HCT116 (cell line): ENCODE measurements at regions not wholly inside any gene's neighbourhood (a gene's known extent, or its start where the extent isn't known, plus 50 kb on each side); places are given as distances from the start of the nearest gene placed in this dataset.

Source experiments
- ATAC-seq: fragments of 200-7000 bp; cut with Tn5 transposase; 2 replicates; pipeline ENCODE4 v1.9.1; 2020; ENCODE audit warnings: mild to moderate bottlenecking, moderate library complexity
- BruUV-seq: library from RNA; stranded (reverse); fragments of 400-500 nt; replicated peaks from 2 replicates; lab custom pipeline; 2021; lab: Mats Ljungman, UMichigan
- CTCF ChIA-PET: fragments of 300-600 bp; sonication (Branson Sonifier 250); formaldehyde crosslinking; loops from one replicate; lab custom pipeline; 2021; ENCODE audit warnings: antibody characterized with exemption; lab: Charles Lee
- POLR2A ChIA-PET: fragments of 300-600, 350-600 bp; sonication (Branson Sonifier 250); formaldehyde crosslinking; loops from one replicate; lab custom pipeline; 2021; ENCODE audit warnings: antibody characterized with exemption; lab: Charles Lee
- RAD21 ChIA-PET, 2 experiments: fragments of 300-600 bp; sonication (Branson Sonifier 250); formaldehyde crosslinking; loops; one replicate each; lab custom pipeline; 2023; ENCODE audit warnings: low total read pairs in 2 of 2; ENCODE audit not compliant: uncharacterized antibody in 2 of 2, unreplicated experiment in 2 of 2, low non-redundant PET in 1 of 2; lab: Charles Lee
- DNase-seq: peaks from one replicate; pipeline ENCODE4 v3.0.0-alpha.2; 2010; ENCODE audit warnings: low read depth, low spot score
- H2AFZ ChIP-seq: fragments of 200-600 bp; shearing (Covaris generic), sonication (generic); 2 replicates; pipeline ENCODE4 v1.6.1; 2017; ENCODE audit warnings: low read depth, mixed run types, mixed read lengths, antibody characterized with exemption, low read length; ENCODE audit not compliant: poor library complexity, severe bottlenecking
- H3K27ac ChIP-seq: 2 replicates; pipeline ENCODE4 v1.5.1; 2012; ENCODE audit warnings: low read depth, low read length
- H3K27me3 ChIP-seq: fragments of 200-600 bp; sonication (generic); 2 replicates; pipeline ENCODE4 v1.6.1; 2016; ENCODE audit warnings: mixed run types, low read length, mixed read lengths; ENCODE audit not compliant: insufficient read depth
- H3K36me3 ChIP-seq, 2 experiments: fragments of 200-500 bp in 1 of 2; fragments of 200-600 bp in 1 of 2; sonication (Bioruptor generic) in 1 of 2; sonication (generic) in 1 of 2; 2 replicates each; pipeline versions ENCODE4 v1.5.1 to v1.6.1; 2014 to 2016; ENCODE audit warnings: low read length in 2 of 2, inconsistent platforms in 1 of 2, mixed read lengths in 1 of 2, mixed run types in 1 of 2; ENCODE audit not compliant: insufficient read depth in 2 of 2, control insufficient read depth in 1 of 2
- H3K4me1 ChIP-seq, 2 experiments: fragments of 200-600 bp in 1 of 2; sonication (generic) in 1 of 2; 2 replicates each; pipeline versions ENCODE4 v1.5.1 to v1.6.1; 2012 to 2017; ENCODE audit warnings: low read length in 2 of 2, inconsistent platforms in 1 of 2, mild to moderate bottlenecking in 1 of 2, mixed read lengths in 1 of 2, mixed run types in 1 of 2, moderate library complexity in 1 of 2; ENCODE audit not compliant: insufficient read depth in 2 of 2, control insufficient read depth in 1 of 2
- H3K4me2 ChIP-seq: fragments of 200-600 bp; sonication (generic); 2 replicates; pipeline ENCODE4 v1.6.1; 2017; ENCODE audit warnings: mixed run types, low read length, mixed read lengths
- H3K4me3 ChIP-seq, 2 experiments: fragments of 200-600 bp in 1 of 2; sonication (generic) in 1 of 2; replicated peaks in 1 of 2; 2 replicates each; pipeline ENCODE4 v1.5.1; 2011 to 2016; ENCODE audit warnings: low read length in 2 of 2, control low read depth in 1 of 2, low read depth in 1 of 2, mild to moderate bottlenecking in 1 of 2, mixed read lengths in 1 of 2, mixed run types in 1 of 2
- H3K79me2 ChIP-seq: fragments of 200-600 bp; sonication (generic); 2 replicates; pipeline ENCODE4 v1.6.1; 2017; ENCODE audit warnings: mild to moderate bottlenecking, mixed run types, low read length, moderate library complexity, mixed read lengths; ENCODE audit not compliant: insufficient read depth
- H3K9ac ChIP-seq: fragments of 200-600 bp; sonication (generic); 2 replicates; pipeline ENCODE4 v1.6.1; 2016; ENCODE audit warnings: low read length, mixed read lengths
- H3K9me2 ChIP-seq: fragments of 200-600 bp; sonication (generic), shearing (Covaris generic); 2 replicates; pipeline ENCODE4 v1.6.1; 2017; ENCODE audit warnings: mixed run types, mild to moderate bottlenecking, moderate library complexity; ENCODE audit not compliant: insufficient read depth
- H3K9me3 ChIP-seq, 2 experiments: fragments of 200-500 bp in 1 of 2; fragments of 200-600 bp in 1 of 2; sonication (Bioruptor generic) in 1 of 2; sonication (generic) in 1 of 2; 2 replicates each; pipeline ENCODE4 v1.6.1; 2014 to 2017; ENCODE audit warnings: low read length in 2 of 2, mixed read lengths in 2 of 2, inconsistent platforms in 1 of 2, low read depth in 1 of 2, mild to moderate bottlenecking in 1 of 2, mixed run types in 1 of 2, moderate library complexity in 1 of 2; ENCODE audit not compliant: control insufficient read depth in 1 of 2, insufficient read depth in 1 of 2
- H4K20me1 ChIP-seq: fragments of 200-600 bp; sonication (generic), shearing (Covaris generic); 2 replicates; pipeline ENCODE4 v1.6.1; 2017; ENCODE audit warnings: mixed run types, mild to moderate bottlenecking, moderate library complexity; ENCODE audit not compliant: insufficient read depth
- CTCF ChIP-seq, 3 experiments: fragments of 200-600 bp in 1 of 3; sonication (generic) in 1 of 3; IDR thresholded peaks in 2 of 3; conservative IDR thresholded peaks in 1 of 3; 2 replicates each; pipeline ENCODE4 v1.5.1; 2012 to 2017; ENCODE audit warnings: low read depth in 2 of 3, low read length in 2 of 3, antibody characterized with exemption in 1 of 3, borderline replicate concordance in 1 of 3, control low read depth in 1 of 3, mild to moderate bottlenecking in 1 of 3, mixed read lengths in 1 of 3, mixed run types in 1 of 3, moderate library complexity in 1 of 3; ENCODE audit not compliant: insufficient read depth in 1 of 3
- EGR1 ChIP-seq: IDR thresholded peaks from 2 replicates; pipeline ENCODE4 v1.6.1; 2012; ENCODE audit warnings: low read depth
- ELF1 ChIP-seq: IDR thresholded peaks from 2 replicates; pipeline ENCODE4 v1.6.1; 2012; ENCODE audit warnings: low read depth, borderline replicate concordance
- EZH2phosphoT487 ChIP-seq: fragments of 200-600 bp; IDR thresholded peaks from 2 replicates; pipeline ENCODE4 v1.6.1; 2018; ENCODE audit warnings: antibody characterized with exemption, borderline replicate concordance
- JUND ChIP-seq: IDR thresholded peaks from 2 replicates; pipeline ENCODE4 v1.6.1; 2012
- POLR2A ChIP-seq: IDR thresholded peaks from 2 replicates; pipeline ENCODE4 v1.7.0; 2011; ENCODE audit warnings: borderline replicate concordance; ENCODE audit not compliant: insufficient read depth, insufficient read length; ENCODE audit errors: extremely low read depth
- RAD21 ChIP-seq: IDR thresholded peaks from 2 replicates; pipeline ENCODE4 v1.6.1; 2012; ENCODE audit warnings: low read depth, mild to moderate bottlenecking
- SIN3A ChIP-seq: IDR thresholded peaks from 2 replicates; pipeline ENCODE4 v1.6.1; 2012; ENCODE audit warnings: low read depth
- SP1 ChIP-seq: IDR thresholded peaks from 2 replicates; pipeline ENCODE4 v1.6.1; 2012; ENCODE audit warnings: low read depth
- SRF ChIP-seq: IDR thresholded peaks from 2 replicates; pipeline ENCODE4 v1.6.1; 2012; ENCODE audit warnings: low read depth
- YY1 ChIP-seq: IDR thresholded peaks from 2 replicates; pipeline ENCODE4 v1.6.1; 2011; ENCODE audit warnings: low read length, low read depth, moderate library complexity, mild to moderate bottlenecking; ENCODE audit not compliant: insufficient replicate concordance; ENCODE audit errors: extremely low read depth
- ZFX ChIP-seq: fragments of 450-650 bp; IDR thresholded peaks from 2 replicates; pipeline ENCODE4 v1.6.1; 2017
- ZNF274 ChIP-seq: fragments of 200-500 bp; sonication (Bioruptor generic); IDR thresholded peaks from 2 replicates; pipeline ENCODE4 v1.6.1; 2014; ENCODE audit warnings: mild to moderate bottlenecking, low read depth, low read length, inconsistent platforms
- intact Hi-C: fragments of 100-400 bp; cut with micrococcal nuclease; formaldehyde crosslinking; loops from 2 replicates; pipeline ENCODE4 v1.10.0; 2022

GRCh38 chr5:4540375-4541173 lies 599.6 kb upstream of the ADAMTS16 start:
- no peak for DNase-seq
- peaks cover 5 to 46% of the 10 kb centered on the region in 2 experiments; a peak in 2 of 4 replicates for H3K9me3 ChIP-seq
- H3K79me2 ChIP-seq: no peaks in the 10 kb centered on the region
- H3K4me2 ChIP-seq: no peak overlapping the region
- H3K27me3 ChIP-seq: no peaks in the 10 kb centered on the region
- POLR2A ChIA-PET: no interaction called here
- RAD21 ChIA-PET: no interaction called here
- intact Hi-C loops: no loop called here
- no peak overlapping the region for H3K27ac ChIP-seq
- H3K4me1 ChIP-seq: no peaks in the 10 kb centered on the region
- H3K9ac ChIP-seq: no peak overlapping the region
- no peaks in the 10 kb centered on the region for H3K36me3 ChIP-seq
- ATAC-seq: no peak
- no peak overlapping the region for H3K4me3 ChIP-seq
- H4K20me1 ChIP-seq: no peaks in the 10 kb centered on the region
- BruUV-seq: no TSS peak
- no peaks in the 10 kb centered on the region for H3K9me2 ChIP-seq
- H2AFZ ChIP-seq: no peak overlapping the region
- TF ChIP-seq ZFX (no peak), CTCF (IDR thresholded peaks at IDR 0.05 in 2 of 3, conservative IDR thresholded peaks at IDR 0.05 in 1 of 3; ENCODE audit: borderline replicate concordance in 1 of 3, insufficient read depth in 1 of 3, low read depth in 2 of 3, low read length in 2 of 3) (no peak), ZNF274 (no peak), SRF (no peak), ELF1 (no peak), EGR1 (no peak), SIN3A (no peak), JUND (no peak), EZH2phosphoT487 (no peak), SP1 (no peak), RAD21 (no peak), POLR2A (no peak), YY1 (no peak)
- TF ChIP-seq, all 23 proteins: peak for 0
- CTCF ChIA-PET: no interaction called here
